ENCODE measurements at regions not wholly inside any gene's neighbourhood (a gene's known extent, or its start where the extent isn't known, plus 50 kb on each side); places are given as distances from the start of the nearest gene placed in this dataset.
"Not testable (repeated sequence)": the region's sequence is repeated elsewhere in the genome, so short reads cannot be mapped to it uniquely, and the experiment has no call there.

- DNase-seq (no peak), ATAC-seq (peak; percentile 14)
- intact Hi-C loops (cut with micrococcal nuclease): no loop called here
Measured at GRCh38 chr13:48873587-48873986, 102.1 kb upstream of the FNDC3A start.

GRCh38 chr13:48874165-48874564 is 101.5 kb upstream of the FNDC3A start:
- intact Hi-C loops (cut with micrococcal nuclease): no loop called here
- peak; percentile 99 for ATAC-seq
- no peak for DNase-seq

- intact Hi-C loops (cut with micrococcal nuclease): no loop called here
- ATAC-seq: no peak
Measured at GRCh38 chr13:48875047-48875446, 100.7 kb upstream of the FNDC3A start.

GRCh38 chr13:48876289-48876688 is 99.4 kb upstream of the FNDC3A start:
- intact Hi-C loops (cut with micrococcal nuclease): no loop called here
- DNase-seq: no peak
- no peak for ATAC-seq

More at GRCh38 chr13:48875047-48875446, 100.7 kb upstream of the FNDC3A start:
- no peak for DNase-seq

- no peak for DNase-seq
- intact Hi-C loops (cut with micrococcal nuclease): no loop called here
- no peak for ATAC-seq
Measured at GRCh38 chr13:48879432-48879831, 96.3 kb upstream of the FNDC3A start.

GRCh38 chr13:48879854-48880253 is 95.9 kb upstream of the FNDC3A start:
- DNase-seq (no peak), ATAC-seq (no peak)
- intact Hi-C loops (cut with micrococcal nuclease): no loop called here

GRCh38 chr13:48883786-48884185 is 91.9 kb upstream of the FNDC3A start:
- not testable (repeated sequence) for ATAC-seq

GRCh38 chr13:48885027-48885395 is 90.7 kb upstream of the FNDC3A start:
- DNase-seq: no peak
- intact Hi-C loops (cut with micrococcal nuclease): no loop called here
- ATAC-seq: no peak

More at GRCh38 chr13:48883786-48884185, 91.9 kb upstream of the FNDC3A start:
- DNase-seq; intact Hi-C loops (cut with micrococcal nuclease): not testable (repeated sequence)

GRCh38 chr13:48888613-48889012 is 87.1 kb upstream of the FNDC3A start:
- intact Hi-C loops (cut with micrococcal nuclease): no loop called here
- no peak for ATAC-seq
- DNase-seq: no peak

- DNase-seq: no peak
Measured at GRCh38 chr13:48890391-48890790, 85.3 kb upstream of the FNDC3A start.

GRCh38 chr13:48891586-48891985 is 84.1 kb upstream of the FNDC3A start:
- ATAC-seq: no peak
- intact Hi-C loops (cut with micrococcal nuclease): no loop called here
- DNase-seq: no peak

More at GRCh38 chr13:48890391-48890790, 85.3 kb upstream of the FNDC3A start:
- ATAC-seq: no peak
- intact Hi-C loops (cut with micrococcal nuclease): no loop called here

- no peak for DNase-seq
- ATAC-seq: peak; percentile 36
- intact Hi-C loops (cut with micrococcal nuclease): no loop called here
Measured at GRCh38 chr13:48892053-48892687, 83.5 kb upstream of the FNDC3A start.

- ATAC-seq (no peak), DNase-seq (no peak)
- intact Hi-C loops (cut with micrococcal nuclease): no loop called here
Measured at GRCh38 chr13:48892688-48893075, 83.0 kb upstream of the FNDC3A start.

GRCh38 chr13:48896312-48896711 is 79.4 kb upstream of the FNDC3A start:
- DNase-seq (no peak), ATAC-seq (no peak)
- intact Hi-C loops (cut with micrococcal nuclease): no loop called here

GRCh38 chr13:48901781-48902180 is 73.9 kb upstream of the FNDC3A start:
- ATAC-seq (no peak), DNase-seq (no peak)
- intact Hi-C loops (cut with micrococcal nuclease): no loop called here

- intact Hi-C loops (cut with micrococcal nuclease): no loop called here
- no peak for DNase-seq
- no peak for ATAC-seq
Measured at GRCh38 chr13:48902368-48902767, 73.3 kb upstream of the FNDC3A start.

GRCh38 chr13:48904668-48905290 is 70.9 kb upstream of the FNDC3A start:
- ATAC-seq: no peak
- DNase-seq: no peak
- intact Hi-C loops (cut with micrococcal nuclease): no loop called here

GRCh38 chr13:48906200-48906599 is 69.5 kb upstream of the FNDC3A start:
- no peak for DNase-seq
- intact Hi-C loops (cut with micrococcal nuclease): no loop called here

GRCh38 chr13:48908381-48909055 is 67.2 kb upstream of the FNDC3A start:
- DNase-seq: no peak
- intact Hi-C loops (cut with micrococcal nuclease): no loop called here
- no peak for ATAC-seq

More at GRCh38 chr13:48906200-48906599, 69.5 kb upstream of the FNDC3A start:
- ATAC-seq: no peak

- ATAC-seq: peak; percentile 80
- intact Hi-C loops (cut with micrococcal nuclease): no loop called here
Measured at GRCh38 chr13:48909056-48909389, 66.7 kb upstream of the FNDC3A start.

GRCh38 chr13:48910686-48911085 is 65.0 kb upstream of the FNDC3A start:
- no peak for DNase-seq
- ATAC-seq: no peak
- intact Hi-C loops (cut with micrococcal nuclease): no loop called here

More at GRCh38 chr13:48909056-48909389, 66.7 kb upstream of the FNDC3A start:
- DNase-seq: peak; percentile 41

Measured in left ventricle myocardium superior (tissue), 1 donor.